Mesenchymal stem cell (in vitro differentiated cells and primary cell): ENCODE measurements at regions not wholly inside any gene's neighbourhood (a gene's known extent, or its start where the extent isn't known, plus 50 kb on each side); places are given as distances from the start of the nearest gene placed in this dataset.
"Not testable (repeated sequence)": the region's sequence is repeated elsewhere in the genome, so short reads cannot be mapped to it uniquely, and the experiment has no call there.

Experiments
- DNase-seq: peaks from one replicate; pipeline ENCODE4 v3.0.0-alpha.2; 2013
- H2AFZ ChIP-seq: one replicate; pipeline ENCODE4 v1.6.1; 2013; ENCODE audit warnings: low read depth, mild to moderate bottlenecking, control low read depth, inconsistent platforms, low read length, moderate library complexity
- H2AK5ac ChIP-seq: 2 replicates; pipeline ENCODE4 v1.6.1; 2013; ENCODE audit warnings: low read length, moderate library complexity, mild to moderate bottlenecking, inconsistent platforms; ENCODE audit not compliant: severe bottlenecking
- H2BK120ac ChIP-seq: one replicate; pipeline ENCODE4 v1.6.1; 2013; ENCODE audit warnings: low read depth, mild to moderate bottlenecking, inconsistent platforms, low read length, moderate library complexity
- H2BK12ac ChIP-seq, 2 experiments: one replicate each; pipeline ENCODE4 v1.6.1; 2013; ENCODE audit warnings: inconsistent platforms in 2 of 2, low read length in 2 of 2, mild to moderate bottlenecking in 2 of 2, moderate library complexity in 2 of 2, control low read depth in 1 of 2
- H2BK15ac ChIP-seq: one replicate; pipeline ENCODE4 v1.6.1; 2013; ENCODE audit warnings: mild to moderate bottlenecking, low read depth, inconsistent platforms; ENCODE audit not compliant: poor library complexity, severe bottlenecking
- H2BK5ac ChIP-seq: 2 replicates; pipeline ENCODE4 v1.6.1; 2013; ENCODE audit warnings: low read depth, mild to moderate bottlenecking, low read length, control low read depth, inconsistent platforms; ENCODE audit not compliant: poor library complexity, severe bottlenecking
- H3K14ac ChIP-seq, 2 experiments: one replicate each; pipeline ENCODE4 v1.6.1; 2013; ENCODE audit warnings: inconsistent platforms in 2 of 2, low read length in 2 of 2, control low read depth in 1 of 2, mild to moderate bottlenecking in 1 of 2, moderate library complexity in 1 of 2
- H3K18ac ChIP-seq, 2 experiments: one replicate each; pipeline ENCODE4 v1.6.1; 2013; ENCODE audit warnings: inconsistent platforms in 2 of 2, low read length in 2 of 2, control low read depth in 1 of 2, low read depth in 1 of 2, mild to moderate bottlenecking in 1 of 2
- H3K23ac ChIP-seq, 2 experiments: one replicate each; pipeline ENCODE4 v1.6.1; 2013; ENCODE audit warnings: inconsistent platforms in 2 of 2, low read length in 2 of 2, mild to moderate bottlenecking in 2 of 2, moderate library complexity in 2 of 2, control low read depth in 1 of 2
- H3K27ac ChIP-seq: 2 replicates; pipeline ENCODE4 v1.5.1; 2013; ENCODE audit warnings: mild to moderate bottlenecking, moderate library complexity, low read length, control low read depth, inconsistent platforms; ENCODE audit not compliant: poor library complexity, severe bottlenecking
- H3K27me3 ChIP-seq, 2 experiments: 2 replicates each; pipeline versions ENCODE4 v1.6.1 to v1.7.0; 2013; ENCODE audit warnings: low read length in 2 of 2, mild to moderate bottlenecking in 2 of 2, moderate library complexity in 2 of 2, control low read depth in 1 of 2, inconsistent platforms in 1 of 2; ENCODE audit not compliant: control insufficient read depth in 1 of 2, insufficient read depth in 1 of 2
- H3K36me3 ChIP-seq, 2 experiments: 2 replicates each; pipeline versions ENCODE4 v1.6.1 to v1.7.0; 2013; ENCODE audit warnings: low read length in 2 of 2, control low read depth in 1 of 2, inconsistent platforms in 1 of 2, low read depth in 1 of 2, mild to moderate bottlenecking in 1 of 2; ENCODE audit not compliant: insufficient read depth in 2 of 2, control insufficient read depth in 1 of 2
- H3K4ac ChIP-seq, 2 experiments: one replicate each; pipeline ENCODE4 v1.6.1; 2013; ENCODE audit warnings: inconsistent platforms in 2 of 2, low read length in 2 of 2, mild to moderate bottlenecking in 2 of 2, moderate library complexity in 2 of 2, control low read depth in 1 of 2, low read depth in 1 of 2
- H3K4me1 ChIP-seq: 2 replicates; pipeline ENCODE4 v1.6.1; 2013; ENCODE audit warnings: low read depth, low read length, control low read depth; ENCODE audit not compliant: control insufficient read depth, insufficient read depth
- H3K4me2 ChIP-seq: 2 replicates; pipeline ENCODE4 v1.6.1; 2013; ENCODE audit warnings: low read length, mild to moderate bottlenecking, inconsistent platforms; ENCODE audit not compliant: poor library complexity, severe bottlenecking
- H3K4me3 ChIP-seq, 2 experiments: 2 replicates each; pipeline versions ENCODE4 v1.5.1 to v1.7.0; 2013; ENCODE audit warnings: low read length in 2 of 2, mild to moderate bottlenecking in 2 of 2, control low read depth in 1 of 2, low read depth in 1 of 2; ENCODE audit not compliant: insufficient read depth in 1 of 2
- H3K79me1 ChIP-seq: replicated peaks from 2 replicates; pipeline ENCODE4 v1.6.1; 2013; ENCODE audit warnings: mild to moderate bottlenecking, control low read depth, low read length, inconsistent platforms; ENCODE audit not compliant: poor library complexity, severe bottlenecking
- H3K9ac ChIP-seq: 2 replicates; pipeline ENCODE4 v1.7.0; 2013; ENCODE audit warnings: mild to moderate bottlenecking, low read length, moderate library complexity
- H3K9me3 ChIP-seq: 2 replicates; pipeline ENCODE4 v1.7.0; 2013; ENCODE audit warnings: mild to moderate bottlenecking, low read length; ENCODE audit not compliant: control insufficient read depth
- H4K8ac ChIP-seq: one replicate; pipeline ENCODE4 v1.6.1; 2013; ENCODE audit warnings: inconsistent platforms, mild to moderate bottlenecking, low read length, moderate library complexity
- H4K91ac ChIP-seq: one replicate; pipeline ENCODE4 v1.6.1; 2013; ENCODE audit warnings: mild to moderate bottlenecking, low read length, inconsistent platforms
- WGBS: methylation state at CpG from one replicate; pipeline ENCODE4 v1.1.7; 2013; ENCODE audit warnings: mixed read lengths; 5-methylcytosine and 5-hydroxymethylcytosine counted together

DNA sequence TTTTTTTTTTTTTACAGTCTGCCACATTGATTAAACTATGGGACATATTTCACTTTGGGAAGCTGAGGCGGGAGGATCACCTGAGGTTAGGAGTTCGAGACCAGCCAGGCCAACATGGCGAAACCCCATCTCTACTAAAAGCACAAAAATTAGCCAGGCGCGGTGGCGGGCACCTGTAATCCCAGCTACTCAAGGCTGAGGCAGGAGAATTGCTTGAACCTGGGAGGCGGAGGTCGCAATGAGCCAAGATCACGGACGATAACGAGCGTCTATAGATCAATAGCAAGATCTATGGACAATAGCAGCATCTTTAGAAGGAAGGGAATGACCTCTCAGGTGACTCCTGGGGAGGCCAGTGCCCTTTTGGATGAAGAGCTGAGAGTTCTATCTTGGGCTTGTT is 82.9 kb upstream of the PRR23C start:
- H2BK5ac ChIP-seq, H3K79me1 ChIP-seq, H3K36me3 ChIP-seq, H2AFZ ChIP-seq, H3K4ac ChIP-seq, H3K4me2 ChIP-seq, H3K9me3 ChIP-seq, H3K27ac ChIP-seq, H3K23ac ChIP-seq, H4K91ac ChIP-seq, H3K9ac ChIP-seq, H3K18ac ChIP-seq, H3K4me3 ChIP-seq, DNase-seq, H2BK120ac ChIP-seq, H3K14ac ChIP-seq, H4K8ac ChIP-seq, H2BK15ac ChIP-seq, H3K4me1 ChIP-seq, H2AK5ac ChIP-seq, H2BK12ac ChIP-seq: not testable (repeated sequence)
- H3K27me3 ChIP-seq = peaks cover 10 to 28% of the 10 kb centered on the region in 2 experiments
- 89% methylated on average over 12 of the region's 12 CpGs for WGBS

DNA sequence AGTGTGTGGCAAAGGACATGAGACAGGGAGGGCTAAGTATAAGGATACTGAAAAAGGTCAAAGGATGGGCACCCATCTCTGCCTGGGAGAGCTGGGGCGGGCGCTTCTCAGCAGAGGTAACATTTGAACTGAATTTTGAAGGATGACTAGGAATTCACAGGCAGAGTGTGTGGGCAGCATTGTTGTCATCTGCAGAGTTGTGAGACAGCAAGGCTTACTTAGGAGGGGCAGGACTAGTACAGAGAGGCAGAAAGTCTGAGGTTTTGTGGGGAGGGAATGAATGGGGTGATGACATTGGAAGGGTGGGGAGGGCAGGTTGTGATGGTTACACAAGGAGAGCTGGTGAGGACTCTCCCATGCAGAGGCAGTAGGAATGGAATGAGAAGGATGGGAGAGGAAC is 84.1 kb upstream of the PRR23C start:
- H3K4me2 ChIP-seq = no peak overlapping the region
- no peak overlapping the region for H3K4ac ChIP-seq
- peaks cover 10 to 32% of the 10 kb centered on the region in 2 experiments for H3K27me3 ChIP-seq
- H2AFZ ChIP-seq = no peak overlapping the region
- no peak overlapping the region for H2BK120ac ChIP-seq
- no peak overlapping the region for H4K91ac ChIP-seq
- no peaks in the 10 kb centered on the region for H3K4me1 ChIP-seq
- no peaks in the 10 kb centered on the region for H3K9me3 ChIP-seq
- no peaks in the 10 kb centered on the region for H3K79me1 ChIP-seq
- WGBS = 64% methylated on average over 2 of the region's 2 CpGs
- H3K18ac ChIP-seq = no peak overlapping the region
- H3K4me3 ChIP-seq = no peak overlapping the region
- H2BK5ac ChIP-seq = no peak overlapping the region
- no peak overlapping the region for H3K14ac ChIP-seq
- no peak overlapping the region for H2BK12ac ChIP-seq
- no peak overlapping the region for H2AK5ac ChIP-seq
- H3K9ac ChIP-seq = no peak overlapping the region
- H3K23ac ChIP-seq = no peak overlapping the region
- no peak overlapping the region for H2BK15ac ChIP-seq
- H4K8ac ChIP-seq = no peak overlapping the region
- DNase-seq = no peak
- no peak overlapping the region for H3K27ac ChIP-seq
- no peaks in the 10 kb centered on the region for H3K36me3 ChIP-seq

DNA sequence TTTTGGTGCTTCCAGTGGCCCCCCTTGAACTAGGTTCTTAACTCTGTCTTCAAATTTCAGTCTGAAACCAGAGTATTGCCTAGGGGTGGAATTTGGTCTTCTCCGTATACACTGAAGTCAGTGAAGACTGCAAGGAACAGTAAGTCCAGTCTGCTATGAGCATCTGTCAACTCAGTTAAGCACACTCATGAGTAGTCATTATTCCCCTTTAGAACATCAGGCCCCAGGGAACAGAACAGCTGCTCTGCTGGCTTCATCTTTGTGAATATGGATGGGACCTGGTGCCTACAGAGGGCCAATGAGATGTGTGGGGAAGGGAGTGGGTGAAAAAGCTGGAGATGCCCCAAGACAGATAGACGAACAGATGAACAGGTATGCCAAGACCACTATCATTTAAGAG is 85.2 kb upstream of the PRR23C start:
- WGBS = 81% methylated on average over 2 of the region's 2 CpGs

DNA sequence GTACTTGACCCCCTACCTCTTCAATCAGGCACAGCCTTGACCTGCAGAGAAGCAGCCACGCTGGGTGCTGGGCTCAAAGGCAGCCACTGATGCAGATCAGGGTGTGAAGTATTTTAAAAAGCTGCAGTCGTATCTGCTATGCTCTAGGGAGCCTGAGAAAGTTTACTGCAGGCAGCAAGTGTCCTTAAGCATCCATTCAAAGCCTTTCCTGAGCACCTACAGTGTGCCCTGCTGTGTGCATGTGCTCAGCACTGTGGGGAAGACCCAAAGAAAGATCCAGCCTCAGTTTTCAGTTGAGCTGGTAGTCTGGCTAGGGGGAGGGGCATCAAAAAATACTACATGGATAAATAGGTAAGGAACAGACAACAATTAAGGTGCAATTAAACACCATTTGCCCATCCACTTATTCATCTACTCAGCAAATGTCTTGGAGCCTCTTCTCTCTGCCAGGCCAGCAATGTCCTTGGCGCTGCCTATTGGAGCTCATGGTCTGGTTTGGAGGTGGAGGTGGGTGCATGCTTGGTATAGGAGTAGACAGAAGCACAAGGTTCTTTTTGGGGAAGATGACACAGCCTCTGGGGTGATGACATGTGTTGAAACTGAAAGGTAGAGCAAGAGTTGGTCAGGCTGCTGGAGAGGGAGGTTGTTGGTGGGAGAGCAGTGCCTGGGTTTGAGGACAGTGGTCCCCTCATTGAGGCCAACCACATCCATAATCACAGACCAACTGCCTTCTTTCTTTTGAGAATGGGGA is 85.9 kb upstream of the PRR23C start:
- Histone ChIP-seq H3K14ac (no peak overlapping the region), H4K8ac (no peak overlapping the region), H3K79me1 (no peaks in the 10 kb centered on the region), H3K9ac (no peak overlapping the region), H3K18ac (no peak overlapping the region), H3K27ac (no peak overlapping the region), H2AFZ (no peak overlapping the region), H2BK5ac (no peak overlapping the region), H3K36me3 (no peaks in the 10 kb centered on the region), H3K27me3 (peaks cover 10 to 34% of the 10 kb centered on the region in 2 experiments), H2BK12ac (no peak overlapping the region), H2BK15ac (no peak overlapping the region), H3K23ac (no peak overlapping the region), H2BK120ac (no peak overlapping the region), H3K4me2 (no peak overlapping the region), H3K4me3 (no peak overlapping the region), H3K9me3 (no peaks in the 10 kb centered on the region), H2AK5ac (no peak overlapping the region), H4K91ac (no peak overlapping the region), H3K4me1 (no peaks in the 10 kb centered on the region), H3K4ac (no peak overlapping the region)
- no peak for DNase-seq
- WGBS = 32% methylated on average over 3 of the region's 3 CpGs

More for the DNA sequence above, 85.2 kb upstream of the PRR23C start:
- H3K4me1 ChIP-seq = no peaks in the 10 kb centered on the region
- no peak overlapping the region for H2AK5ac ChIP-seq
- no peak overlapping the region for H4K8ac ChIP-seq
- H3K9ac ChIP-seq = no peak overlapping the region
- H2BK120ac ChIP-seq = no peak overlapping the region
- no peak overlapping the region for H4K91ac ChIP-seq
- no peaks in the 10 kb centered on the region for H3K36me3 ChIP-seq
- H3K23ac ChIP-seq = no peak overlapping the region
- H2BK5ac ChIP-seq = no peak overlapping the region
- no peak for DNase-seq
- H3K27me3 ChIP-seq = peaks cover 10 to 29% of the 10 kb centered on the region in 2 experiments
- no peak overlapping the region for H2BK15ac ChIP-seq
- no peak overlapping the region for H3K4me2 ChIP-seq
- H2AFZ ChIP-seq = no peak overlapping the region
- no peak overlapping the region for H3K14ac ChIP-seq
- H3K4ac ChIP-seq = no peak overlapping the region
- H3K79me1 ChIP-seq = no peaks in the 10 kb centered on the region
- no peak overlapping the region for H2BK12ac ChIP-seq
- H3K18ac ChIP-seq = no peak overlapping the region
- no peaks in the 10 kb centered on the region for H3K9me3 ChIP-seq
- no peak overlapping the region for H3K4me3 ChIP-seq
- H3K27ac ChIP-seq = no peak overlapping the region
